Psoas muscle (tissue), 7 donors: ENCODE measurements at regions not wholly inside any gene's neighbourhood (a gene's known extent, or its start where the extent isn't known, plus 50 kb on each side); places are given as distances from the start of the nearest gene placed in this dataset.

Source experiments
- ATAC-seq, 4 donors: fragments of 200-7000 bp; cut with Tn5 transposase; one replicate each; pipeline ENCODE4 v1.9.1; 2020; ENCODE audit warnings: moderate library complexity in 3 of 4, mild to moderate bottlenecking in 2 of 4
- DNase-seq, 2 donors: peaks; one replicate each; pipeline ENCODE4 v3.0.0-alpha.2; 2020
- H3K27ac ChIP-seq: fragments of 200-600 bp; one replicate; pipeline ENCODE4 v1.8.0; 2022
- H3K27me3 ChIP-seq, 3 donors: fragments of 200-600 bp in 1 of 3; one replicate each; pipeline versions ENCODE4 v1.6.1 to v1.8.0; 2013 to 2022; ENCODE audit warnings: low read length in 2 of 3, mild to moderate bottlenecking in 2 of 3, moderate library complexity in 1 of 3; ENCODE audit not compliant: insufficient read depth in 3 of 3
- H3K36me3 ChIP-seq, 2 donors: fragments of 200-600 bp in 1 of 2; one replicate each; pipeline versions ENCODE4 v1.6.1 to v1.8.0; 2013 to 2022; ENCODE audit warnings: low read depth in 1 of 2, mild to moderate bottlenecking in 1 of 2, moderate library complexity in 1 of 2; ENCODE audit not compliant: insufficient read depth in 1 of 2
- H3K4me1 ChIP-seq: fragments of 200-600 bp; one replicate; pipeline ENCODE4 v1.8.0; 2022
- H3K4me3 ChIP-seq: fragments of 200-600 bp; one replicate; pipeline ENCODE4 v1.8.0; 2022; ENCODE audit warnings: mild to moderate bottlenecking
- H3K9me3 ChIP-seq: fragments of 200-600 bp; one replicate; pipeline ENCODE4 v1.8.0; 2022
- WGBS, 3 donors: extraction: QIAGEN DNeasy Blood & Tissue Kit; methylation state at CpG; one replicate each; pipeline versions ENCODE4 v1.1.6 to v1.1.7; 2013; 5-methylcytosine and 5-hydroxymethylcytosine counted together
- intact Hi-C, 2 donors: fragments of 100-400 bp; cut with DNase I; formaldehyde crosslinking; loops; one replicate each; pipeline versions ENCODE4 v1.11.0 to v1.14.2; 2022
- TF ChIP-seq, protein P1 (sequence below): fragments of 200-600 bp; IDR thresholded peaks from one replicate; pipeline ENCODE4 v1.8.0; 2022; ENCODE audit warnings: antibody characterized with exemption
- donor health status: healthy with polysubstance abuse.
- donor health status: DM: no; HTN: no; CAD: no; lungs with moderate emphysema.
- donor health status: Bipolar disorder and iron deficiency.
- donor health status: healthy.
- donor health status: DM: yes; HTN: yes; CAD: no.
- donor health status: DM: no; HTN: no; CAD: no.
- donor health status: DM: yes; HTN: yes; CAD: no.

DNA sequence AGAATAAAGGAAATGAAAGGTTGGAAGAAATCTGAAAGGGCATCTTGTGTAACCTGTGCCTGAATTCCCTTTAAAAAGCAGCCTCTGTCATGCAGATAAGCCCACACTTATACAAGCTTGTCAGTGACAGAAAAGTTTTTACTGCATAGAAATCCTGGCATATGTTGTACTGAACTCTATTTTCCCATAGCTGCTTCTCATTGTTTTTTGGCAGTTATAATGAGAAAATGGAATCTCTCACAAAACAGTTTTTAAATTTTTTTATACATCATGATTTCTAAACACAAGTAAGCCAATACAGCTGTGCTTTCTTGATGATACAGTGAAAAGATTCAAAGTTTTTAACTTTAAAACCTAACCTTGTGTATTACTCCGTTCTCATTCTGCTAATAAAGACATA lies 511.4 kb upstream of the ARX start:
- H3K36me3 ChIP-seq = no peaks in the 10 kb centered on the region
- no peaks in the 10 kb centered on the region for H3K9me3 ChIP-seq
- DNase-seq (no peak), ATAC-seq (no peak)
- 50 to 85% (median 76%) methylated on average over 1 of the region's 1 CpG for WGBS, 3 donors
- no peak overlapping the region for H3K4me3 ChIP-seq
- intact Hi-C loops = no loop called here
- H3K4me1 ChIP-seq = no peaks in the 10 kb centered on the region
- H3K27me3 ChIP-seq = peaks cover 0 to 3% (median 0%) of the 10 kb centered on the region in 3 donors
- no peak overlapping the region for H3K27ac ChIP-seq
- TF ChIP-seq, protein P1, sequence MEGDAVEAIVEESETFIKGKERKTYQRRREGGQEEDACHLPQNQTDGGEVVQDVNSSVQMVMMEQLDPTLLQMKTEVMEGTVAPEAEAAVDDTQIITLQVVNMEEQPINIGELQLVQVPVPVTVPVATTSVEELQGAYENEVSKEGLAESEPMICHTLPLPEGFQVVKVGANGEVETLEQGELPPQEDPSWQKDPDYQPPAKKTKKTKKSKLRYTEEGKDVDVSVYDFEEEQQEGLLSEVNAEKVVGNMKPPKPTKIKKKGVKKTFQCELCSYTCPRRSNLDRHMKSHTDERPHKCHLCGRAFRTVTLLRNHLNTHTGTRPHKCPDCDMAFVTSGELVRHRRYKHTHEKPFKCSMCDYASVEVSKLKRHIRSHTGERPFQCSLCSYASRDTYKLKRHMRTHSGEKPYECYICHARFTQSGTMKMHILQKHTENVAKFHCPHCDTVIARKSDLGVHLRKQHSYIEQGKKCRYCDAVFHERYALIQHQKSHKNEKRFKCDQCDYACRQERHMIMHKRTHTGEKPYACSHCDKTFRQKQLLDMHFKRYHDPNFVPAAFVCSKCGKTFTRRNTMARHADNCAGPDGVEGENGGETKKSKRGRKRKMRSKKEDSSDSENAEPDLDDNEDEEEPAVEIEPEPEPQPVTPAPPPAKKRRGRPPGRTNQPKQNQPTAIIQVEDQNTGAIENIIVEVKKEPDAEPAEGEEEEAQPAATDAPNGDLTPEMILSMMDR = no peak

DNA sequence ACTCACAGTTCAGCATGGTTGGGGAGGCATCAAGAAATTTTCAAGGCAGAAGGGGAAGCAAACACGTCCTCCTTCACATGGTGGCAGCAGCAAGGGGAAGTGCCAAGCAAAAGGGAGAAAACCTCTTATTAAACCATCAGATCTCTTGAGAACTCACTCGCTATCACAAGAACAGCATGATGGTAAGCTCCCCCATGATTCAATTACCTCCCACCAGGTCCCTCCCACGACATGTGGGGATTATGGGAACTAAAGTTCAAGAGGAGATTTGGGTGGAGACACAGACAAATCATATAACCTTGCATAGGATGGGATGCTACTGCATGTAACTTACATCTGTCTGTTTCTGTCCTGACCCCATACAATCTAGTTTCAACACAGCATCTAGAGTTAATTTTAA lies 511.8 kb upstream of the ARX start:
- no peak overlapping the region for H3K4me3 ChIP-seq
- DNase-seq (no peak), ATAC-seq (no peak)
- no peak overlapping the region for H3K27ac ChIP-seq
- TF ChIP-seq, protein P1 = no peak
- no peaks in the 10 kb centered on the region for H3K4me1 ChIP-seq
- no peaks in the 10 kb centered on the region for H3K36me3 ChIP-seq
- H3K9me3 ChIP-seq = no peaks in the 10 kb centered on the region
- 38 to 64% (median 54%) methylated on average over 3 of the region's 3 CpGs for WGBS, 3 donors
- peaks cover 0 to 3% (median 0%) of the 10 kb centered on the region in 3 donors for H3K27me3 ChIP-seq
- intact Hi-C loops = no loop called here

DNA sequence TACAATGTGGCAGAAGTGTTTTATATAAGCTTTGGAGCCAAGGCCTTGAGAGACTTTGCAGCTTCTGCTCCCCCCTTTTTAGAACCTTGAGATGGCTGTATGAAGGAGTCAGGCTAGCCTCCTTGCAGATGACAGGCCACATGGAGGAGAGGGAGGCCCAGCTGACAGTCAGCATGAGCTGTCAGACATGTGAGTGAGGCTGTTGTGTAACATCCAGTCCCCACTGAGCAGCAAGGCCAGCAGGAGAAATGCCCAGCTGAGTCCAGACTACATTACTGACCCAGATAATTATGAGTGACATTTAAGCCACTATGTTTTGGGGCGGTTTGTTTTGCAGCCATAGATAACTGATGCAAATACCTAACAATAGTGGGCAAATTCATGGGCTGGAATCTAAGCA lies 515.3 kb upstream of the ARX start:
- ATAC-seq (no peak), DNase-seq (no peak)
- intact Hi-C loops = no loop called here

DNA sequence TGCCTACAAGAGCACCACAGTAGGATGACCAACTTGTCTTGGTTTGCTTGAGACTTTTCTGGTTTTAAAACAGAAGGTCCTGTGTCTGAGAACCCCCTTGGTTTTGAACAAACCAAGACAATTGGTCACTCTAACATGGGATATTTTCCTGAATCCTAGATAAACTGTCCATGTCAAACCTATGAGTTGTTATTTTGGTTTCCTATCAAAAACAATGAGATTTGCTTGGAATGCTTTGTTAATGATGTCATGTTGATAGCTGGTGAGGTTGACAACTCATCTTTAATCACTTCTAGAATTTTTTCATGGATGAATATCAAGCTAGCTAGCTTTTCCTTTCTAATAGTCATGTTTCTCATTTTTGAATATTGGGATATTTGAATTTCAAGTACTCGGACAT lies 518.3 kb upstream of the ARX start:
- Histone ChIP-seq H3K36me3 (no peaks in the 10 kb centered on the region), H3K27me3 (no peaks in the 10 kb centered on the region), H3K27ac (no peak overlapping the region), H3K4me3 (no peak overlapping the region), H3K4me1 (no peaks in the 10 kb centered on the region), H3K9me3 (no peaks in the 10 kb centered on the region)
- intact Hi-C loops = no loop called here
- no peak for ATAC-seq
- TF ChIP-seq, protein P1 = no peak
- WGBS, 3 donors = 0 to 82% (median 74%) methylated on average over 1 of the region's 1 CpG
- no peak for DNase-seq

More for the DNA sequence above, 515.3 kb upstream of the ARX start:
- no peaks in the 10 kb centered on the region for H3K9me3 ChIP-seq
- no peaks in the 10 kb centered on the region for H3K27me3 ChIP-seq
- no peaks in the 10 kb centered on the region for H3K4me1 ChIP-seq
- H3K36me3 ChIP-seq = no peaks in the 10 kb centered on the region
- WGBS, 3 donors = 83 to 86% (median 85%) methylated on average over 1 of the region's 1 CpG
- TF ChIP-seq, protein P1 = no peak
- H3K27ac ChIP-seq = no peak overlapping the region
- no peak overlapping the region for H3K4me3 ChIP-seq

DNA sequence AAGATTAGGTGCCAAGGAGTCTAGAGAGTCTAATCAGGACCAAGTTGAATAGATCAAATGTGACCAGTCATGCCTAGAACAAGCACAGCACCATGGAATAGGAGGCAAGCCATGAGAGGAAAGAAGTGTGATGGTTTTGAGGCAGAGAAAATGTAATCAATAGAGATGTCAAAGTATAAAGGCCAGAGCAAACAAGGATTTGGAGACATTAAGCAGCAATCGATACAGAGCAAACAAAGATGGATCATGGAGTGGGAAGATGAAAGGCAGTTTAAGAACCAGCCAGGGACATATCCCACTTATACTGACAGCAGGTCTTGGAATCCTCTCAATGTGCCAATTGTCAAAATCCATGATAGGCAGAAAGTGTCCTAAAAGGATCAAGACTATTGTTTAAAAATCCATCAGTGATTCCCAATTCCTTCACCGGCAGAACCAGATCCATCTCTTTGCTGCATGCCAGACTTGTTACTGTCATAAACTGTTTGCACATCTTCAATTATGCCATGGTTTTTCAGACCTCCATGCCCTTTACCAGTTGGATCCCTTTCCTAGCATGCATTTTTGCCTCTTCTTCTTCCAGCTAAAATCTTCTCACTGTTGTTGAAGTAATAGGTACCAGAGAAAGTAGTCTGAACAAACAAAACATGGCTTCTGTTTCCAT lies 520.7 kb upstream of the ARX start:
- no peak overlapping the region for H3K27ac ChIP-seq
- no peak for DNase-seq
- TF ChIP-seq, protein P1 = no peak
- WGBS, 3 donors = 88 to 94% (median 92%) methylated on average over 2 of the region's 2 CpGs
- no peaks in the 10 kb centered on the region for H3K9me3 ChIP-seq
- no peaks in the 10 kb centered on the region for H3K36me3 ChIP-seq
- ATAC-seq = no peak
- intact Hi-C loops = no loop called here
- no peak overlapping the region for H3K4me3 ChIP-seq
- H3K27me3 ChIP-seq = no peaks in the 10 kb centered on the region
- no peaks in the 10 kb centered on the region for H3K4me1 ChIP-seq
